RWPE2 (cell line): ENCODE measurements at regions not wholly inside any gene's neighbourhood (a gene's known extent, or its start where the extent isn't known, plus 50 kb on each side); places are given as distances from the start of the nearest gene placed in this dataset.

Experiments
- ATAC-seq: fragments of 200-7000 bp; cut with Tn5 transposase; 3 replicates; pipeline ENCODE4 v1.9.1; 2021; ENCODE audit warnings: low read depth
- DNase-seq: peaks from one replicate; pipeline ENCODE4 v3.0.0-alpha.2; 2020; ENCODE audit warnings: low spot score
- H3K27ac ChIP-seq: fragments of 450-650 bp; 2 replicates; pipeline ENCODE4 v1.5.1; 2017; ENCODE audit warnings: mild to moderate bottlenecking; ENCODE audit not compliant: poor library complexity, severe bottlenecking
- H3K27me3 ChIP-seq: fragments of 250-450 bp; sonication (Bioruptor Pico); 2 replicates; pipeline ENCODE4 v1.5.1; 2021; ENCODE audit warnings: mild to moderate bottlenecking, moderate library complexity; ENCODE audit not compliant: insufficient read depth, poor library complexity, severe bottlenecking
- H3K36me3 ChIP-seq: fragments of 250-450 bp; sonication (Bioruptor Pico); 2 replicates; pipeline ENCODE4 v1.5.1; 2020; ENCODE audit warnings: low read depth, mild to moderate bottlenecking, moderate library complexity
- H3K4me1 ChIP-seq: fragments of 250-450 bp; sonication (Bioruptor Pico); 2 replicates; pipeline ENCODE4 v1.5.1; 2021; ENCODE audit warnings: mild to moderate bottlenecking, moderate library complexity; ENCODE audit not compliant: insufficient read depth, poor library complexity, severe bottlenecking
- H3K4me3 ChIP-seq: fragments of 250-450 bp; sonication (Bioruptor Pico); 2 replicates; pipeline ENCODE4 v1.5.1; 2021; ENCODE audit warnings: mild to moderate bottlenecking, moderate library complexity; ENCODE audit not compliant: severe bottlenecking
- H3K9me3 ChIP-seq: fragments of 250-450 bp; sonication (Bioruptor Pico); 2 replicates; pipeline ENCODE4 v1.5.1; 2021; ENCODE audit warnings: mild to moderate bottlenecking, moderate library complexity; ENCODE audit not compliant: severe bottlenecking
- TF ChIP-seq, protein P1 (sequence below): fragments of 450-650 bp; IDR thresholded peaks from one replicate; pipeline ENCODE4 v1.5.1; 2017; ENCODE audit warnings: mild to moderate bottlenecking, moderate library complexity; ENCODE audit not compliant: poor library complexity, severe bottlenecking

DNA sequence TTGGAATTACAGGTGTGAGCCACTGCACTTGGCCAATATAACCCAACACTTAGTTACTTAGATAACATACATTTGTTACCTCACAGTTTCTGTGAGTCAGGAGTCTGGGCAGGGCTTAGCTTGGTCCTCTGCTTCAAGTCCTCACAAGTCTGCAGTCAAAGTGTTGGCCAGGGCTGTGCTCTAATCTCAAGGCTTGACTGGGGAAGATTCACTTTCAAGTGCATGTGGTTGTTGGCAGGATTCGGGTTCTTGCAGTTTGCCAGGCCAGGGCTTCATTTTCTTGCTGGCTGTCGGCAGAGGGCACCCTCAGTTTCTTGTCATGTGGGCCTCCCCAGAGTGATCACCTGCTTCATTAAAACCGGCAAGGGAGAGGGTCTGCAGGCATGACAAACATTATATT is 103.7 kb downstream of the SLC4A3 start:
- Histone ChIP-seq H3K36me3 (no peaks in the 10 kb centered on the region), H3K4me1 (peaks cover 12% of the 10 kb centered on the region), H3K27ac (no peak overlapping the region), H3K9me3 (no peaks in the 10 kb centered on the region), H3K27me3 (no peaks in the 10 kb centered on the region), H3K4me3 (no peak overlapping the region)
- ATAC-seq (peak; percentile 59; the same call in 1 of the 3 replicates), DNase-seq (no peak)
- TF ChIP-seq, protein P1, sequence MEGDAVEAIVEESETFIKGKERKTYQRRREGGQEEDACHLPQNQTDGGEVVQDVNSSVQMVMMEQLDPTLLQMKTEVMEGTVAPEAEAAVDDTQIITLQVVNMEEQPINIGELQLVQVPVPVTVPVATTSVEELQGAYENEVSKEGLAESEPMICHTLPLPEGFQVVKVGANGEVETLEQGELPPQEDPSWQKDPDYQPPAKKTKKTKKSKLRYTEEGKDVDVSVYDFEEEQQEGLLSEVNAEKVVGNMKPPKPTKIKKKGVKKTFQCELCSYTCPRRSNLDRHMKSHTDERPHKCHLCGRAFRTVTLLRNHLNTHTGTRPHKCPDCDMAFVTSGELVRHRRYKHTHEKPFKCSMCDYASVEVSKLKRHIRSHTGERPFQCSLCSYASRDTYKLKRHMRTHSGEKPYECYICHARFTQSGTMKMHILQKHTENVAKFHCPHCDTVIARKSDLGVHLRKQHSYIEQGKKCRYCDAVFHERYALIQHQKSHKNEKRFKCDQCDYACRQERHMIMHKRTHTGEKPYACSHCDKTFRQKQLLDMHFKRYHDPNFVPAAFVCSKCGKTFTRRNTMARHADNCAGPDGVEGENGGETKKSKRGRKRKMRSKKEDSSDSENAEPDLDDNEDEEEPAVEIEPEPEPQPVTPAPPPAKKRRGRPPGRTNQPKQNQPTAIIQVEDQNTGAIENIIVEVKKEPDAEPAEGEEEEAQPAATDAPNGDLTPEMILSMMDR, result no peak

DNA sequence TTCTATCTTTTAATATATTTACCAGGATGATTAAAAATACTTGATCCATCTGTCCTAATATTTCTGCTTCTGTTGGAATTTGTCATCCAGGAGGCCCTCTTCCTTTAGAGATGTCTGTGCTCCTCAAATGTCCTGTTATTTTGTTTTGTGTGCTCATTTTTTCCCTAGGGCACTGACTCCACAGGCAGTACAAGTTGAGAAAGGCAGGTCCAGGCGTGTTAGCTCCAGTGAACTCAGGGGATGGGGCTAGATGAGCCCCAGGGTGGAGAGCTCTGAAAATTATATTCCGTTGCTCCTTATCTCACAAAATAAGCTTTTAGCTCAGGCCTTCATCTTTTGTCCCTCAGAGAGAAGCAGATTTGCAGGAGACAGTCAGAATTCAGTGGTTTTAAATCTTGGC is 105.7 kb downstream of the SLC4A3 start:
- ATAC-seq (peak; percentile 49; the same call in 1 of the 3 replicates), DNase-seq (no peak)
- TF ChIP-seq, protein P1, result no peak
- Histone ChIP-seq H3K9me3 (no peaks in the 10 kb centered on the region), H3K4me1 (peaks cover 12% of the 10 kb centered on the region), H3K36me3 (no peaks in the 10 kb centered on the region), H3K27me3 (no peaks in the 10 kb centered on the region), H3K4me3 (no peak overlapping the region), H3K27ac (no peak overlapping the region)

DNA sequence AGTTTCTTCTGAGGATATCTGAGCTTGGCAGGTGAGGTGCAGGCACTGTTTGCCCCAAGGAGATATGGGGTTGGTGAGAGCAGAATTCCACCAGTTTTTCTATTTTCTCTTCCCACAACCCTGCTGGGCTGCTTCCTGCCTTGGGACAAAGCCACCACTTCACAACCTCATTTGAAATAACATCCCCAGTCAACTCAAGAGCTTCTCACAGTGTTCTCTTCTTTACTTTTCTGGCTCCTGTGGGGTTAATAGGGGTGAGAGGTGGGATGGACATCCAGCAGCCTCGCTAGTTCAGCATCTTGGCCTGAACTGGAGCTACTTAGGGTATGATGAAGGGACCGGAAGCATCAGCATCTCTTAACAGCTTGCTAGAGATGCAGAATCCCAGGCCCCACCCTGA is 106.3 kb downstream of the SLC4A3 start:
- TF ChIP-seq, protein P1, result no peak
- Histone ChIP-seq H3K27ac (no peak overlapping the region), H3K36me3 (no peaks in the 10 kb centered on the region), H3K27me3 (no peaks in the 10 kb centered on the region), H3K4me1 (peaks cover 12% of the 10 kb centered on the region), H3K4me3 (no peak overlapping the region), H3K9me3 (no peaks in the 10 kb centered on the region)
- ATAC-seq, result no peak
- no peak for DNase-seq

DNA sequence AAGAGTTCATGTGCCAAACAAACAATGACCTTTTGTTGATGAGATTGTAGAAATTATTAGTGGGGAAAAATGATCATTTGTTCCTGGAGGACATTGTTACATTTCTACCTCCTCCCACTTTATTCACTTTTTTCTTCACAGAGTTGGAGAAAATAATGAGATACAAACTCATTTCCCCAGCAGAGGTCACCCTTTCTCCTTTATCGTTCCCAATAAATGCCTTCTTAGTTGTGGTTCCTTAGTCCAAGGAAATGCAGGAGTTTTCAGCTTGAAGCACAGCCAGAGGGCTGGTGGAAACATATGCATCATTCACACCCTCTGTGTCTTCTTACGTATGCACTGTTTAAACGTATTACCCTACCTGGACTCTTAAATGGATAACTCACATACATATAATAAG is 108.8 kb downstream of the SLC4A3 start:
- TF ChIP-seq, protein P1, result peak; percentile 65
- H3K36me3 ChIP-seq, result no peaks in the 10 kb centered on the region
- peak; percentile 48; the same call in 1 of the 3 replicates for ATAC-seq
- no peak for DNase-seq
- H3K9me3 ChIP-seq, result no peaks in the 10 kb centered on the region
- H3K4me1 ChIP-seq, result peaks cover 12% of the 10 kb centered on the region
- no peak overlapping the region for H3K4me3 ChIP-seq
- no peaks in the 10 kb centered on the region for H3K27me3 ChIP-seq
- H3K27ac ChIP-seq, result no peak overlapping the region

DNA sequence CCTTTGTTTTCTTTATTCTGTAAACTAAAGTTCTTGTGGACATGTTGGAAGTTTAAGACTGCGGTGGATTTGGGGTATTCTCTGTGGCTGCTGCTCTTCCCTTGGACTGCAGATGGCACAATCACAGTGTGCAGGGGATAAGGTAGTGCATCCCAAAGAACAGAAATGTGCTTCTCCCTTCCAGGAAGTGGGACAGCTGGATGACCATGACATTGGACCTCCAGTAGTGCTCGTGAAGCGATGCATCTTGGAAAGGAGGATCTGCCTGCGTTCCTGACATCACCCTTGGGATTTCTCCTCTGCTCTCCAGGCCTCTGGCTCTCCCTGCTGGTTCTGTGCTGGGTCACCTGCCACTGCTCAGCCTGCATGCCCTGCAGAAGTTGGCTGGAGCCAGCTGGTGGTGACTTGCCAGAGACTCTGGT is 109.9 kb downstream of the SLC4A3 start:
- H3K36me3 ChIP-seq, result no peaks in the 10 kb centered on the region
- H3K27me3 ChIP-seq, result no peaks in the 10 kb centered on the region
- H3K4me3 ChIP-seq, result no peak overlapping the region
- TF ChIP-seq, protein P1, result peak; percentile 36
- ATAC-seq (peak; percentile 68), DNase-seq (no peak)
- peaks cover 10% of the 10 kb centered on the region for H3K4me1 ChIP-seq
- no peaks in the 10 kb centered on the region for H3K9me3 ChIP-seq
- no peak overlapping the region for H3K27ac ChIP-seq
